ENCODE measurements at regions not wholly inside any gene's neighbourhood (a gene's known extent, or its start where the extent isn't known, plus 50 kb on each side); places are given as distances from the start of the nearest gene placed in this dataset.

- Histone ChIP-seq H3K4me3 (ENCODE audit: low read length) (no peak overlapping the region), H3K9me3 (ENCODE audit: low read depth, low read length) (no peaks in the 10 kb centered on the region), H3K4me1 (ENCODE audit: insufficient read depth, low read length) (peaks cover 34% of the 10 kb centered on the region), H3K27me3 (ENCODE audit: insufficient read depth, low read length) (peaks cover 78% of the 10 kb centered on the region)
These were observed 90.7 kb upstream of the PRDM1 start for GRCh38 chr6:105995391-105995865.

GRCh38 chr6:105994591-105995390 is 91.3 kb upstream of the PRDM1 start:
- Histone ChIP-seq H3K4me1 (ENCODE audit: insufficient read depth, low read length) (peaks cover 34% of the 10 kb centered on the region), H3K27me3 (ENCODE audit: insufficient read depth, low read length) (peaks cover 77% of the 10 kb centered on the region), H3K9me3 (ENCODE audit: low read depth, low read length) (no peaks in the 10 kb centered on the region), H3K4me3 (ENCODE audit: low read length) (peak overlapping the region; percentile 68)

- H3K4me1 ChIP-seq (ENCODE audit: insufficient read depth, low read length): peaks cover 34% of the 10 kb centered on the region
- H3K9me3 ChIP-seq (ENCODE audit: low read depth, low read length): no peaks in the 10 kb centered on the region
- peaks cover 76% of the 10 kb centered on the region for H3K27me3 ChIP-seq (ENCODE audit: insufficient read depth, low read length)
- peak overlapping the region; percentile 68 for H3K4me3 ChIP-seq (ENCODE audit: low read length)
These were observed 92.0 kb upstream of the PRDM1 start for GRCh38 chr6:105994118-105994590.

GRCh38 chr6:105993341-105994117 is 92.6 kb upstream of the PRDM1 start:
- Histone ChIP-seq H3K4me1 (ENCODE audit: insufficient read depth, low read length) (peaks cover 34% of the 10 kb centered on the region), H3K9me3 (ENCODE audit: low read depth, low read length) (no peaks in the 10 kb centered on the region), H3K27me3 (ENCODE audit: insufficient read depth, low read length) (peaks cover 77% of the 10 kb centered on the region), H3K4me3 (ENCODE audit: low read length) (peak overlapping the region; percentile 68)

GRCh38 chr6:105992315-105992961 is 93.7 kb upstream of the PRDM1 start:
- Histone ChIP-seq H3K27me3 (ENCODE audit: insufficient read depth, low read length) (peaks cover 77% of the 10 kb centered on the region), H3K4me1 (ENCODE audit: insufficient read depth, low read length) (peaks cover 34% of the 10 kb centered on the region), H3K9me3 (ENCODE audit: low read depth, low read length) (no peaks in the 10 kb centered on the region), H3K4me3 (ENCODE audit: low read length) (peak overlapping the region; percentile 80)

GRCh38 chr6:105991561-105992314 is 94.4 kb upstream of the PRDM1 start:
- H3K4me3 ChIP-seq (ENCODE audit: low read length): peak overlapping the region; percentile 80
- no peaks in the 10 kb centered on the region for H3K9me3 ChIP-seq (ENCODE audit: low read depth, low read length)
- peaks cover 77% of the 10 kb centered on the region for H3K27me3 ChIP-seq (ENCODE audit: insufficient read depth, low read length)
- H3K4me1 ChIP-seq (ENCODE audit: insufficient read depth, low read length): peaks cover 34% of the 10 kb centered on the region

- Histone ChIP-seq H3K4me1 (ENCODE audit: insufficient read depth, low read length) (peaks cover 45% of the 10 kb centered on the region), H3K9me3 (ENCODE audit: low read depth, low read length) (no peaks in the 10 kb centered on the region), H3K4me3 (ENCODE audit: low read length) (no peak overlapping the region), H3K27me3 (ENCODE audit: insufficient read depth, low read length) (peaks cover 77% of the 10 kb centered on the region)
These were observed 96.0 kb upstream of the PRDM1 start for GRCh38 chr6:105990151-105990550.

GRCh38 chr6:105988812-105989577 is 97.1 kb upstream of the PRDM1 start:
- no peaks in the 10 kb centered on the region for H3K9me3 ChIP-seq (ENCODE audit: low read depth, low read length)
- H3K4me3 ChIP-seq (ENCODE audit: low read length): no peak overlapping the region
- peaks cover 35% of the 10 kb centered on the region for H3K4me1 ChIP-seq (ENCODE audit: insufficient read depth, low read length)
- peaks cover 83% of the 10 kb centered on the region for H3K27me3 ChIP-seq (ENCODE audit: insufficient read depth, low read length)

GRCh38 chr6:105988321-105988720 is 97.8 kb upstream of the PRDM1 start:
- Histone ChIP-seq H3K4me1 (ENCODE audit: insufficient read depth, low read length) (peaks cover 29% of the 10 kb centered on the region), H3K27me3 (ENCODE audit: insufficient read depth, low read length) (peaks cover 82% of the 10 kb centered on the region), H3K4me3 (ENCODE audit: low read length) (no peak overlapping the region), H3K9me3 (ENCODE audit: low read depth, low read length) (no peaks in the 10 kb centered on the region)

GRCh38 chr6:105987516-105987915 is 98.6 kb upstream of the PRDM1 start:
- Histone ChIP-seq H3K4me1 (ENCODE audit: insufficient read depth, low read length) (peaks cover 21% of the 10 kb centered on the region), H3K9me3 (ENCODE audit: low read depth, low read length) (no peaks in the 10 kb centered on the region), H3K4me3 (ENCODE audit: low read length) (no peak overlapping the region), H3K27me3 (ENCODE audit: insufficient read depth, low read length) (peaks cover 86% of the 10 kb centered on the region)

- Histone ChIP-seq H3K4me3 (ENCODE audit: low read length) (no peak overlapping the region), H3K4me1 (ENCODE audit: insufficient read depth, low read length) (peaks cover 18% of the 10 kb centered on the region), H3K9me3 (ENCODE audit: low read depth, low read length) (no peaks in the 10 kb centered on the region), H3K27me3 (ENCODE audit: insufficient read depth, low read length) (peaks cover 91% of the 10 kb centered on the region)
These were observed 99.1 kb upstream of the PRDM1 start for GRCh38 chr6:105986998-105987397.

GRCh38 chr6:105985816-105986632 is 100.1 kb upstream of the PRDM1 start:
- Histone ChIP-seq H3K9me3 (ENCODE audit: low read depth, low read length) (no peaks in the 10 kb centered on the region), H3K4me3 (ENCODE audit: low read length) (no peak overlapping the region), H3K4me1 (ENCODE audit: insufficient read depth, low read length) (peaks cover 21% of the 10 kb centered on the region), H3K27me3 (ENCODE audit: insufficient read depth, low read length) (peaks cover 91% of the 10 kb centered on the region)

- no peak overlapping the region for H3K4me3 ChIP-seq (ENCODE audit: low read length)
- no peaks in the 10 kb centered on the region for H3K9me3 ChIP-seq (ENCODE audit: low read depth, low read length)
- peaks cover 25% of the 10 kb centered on the region for H3K4me1 ChIP-seq (ENCODE audit: insufficient read depth, low read length)
- peaks cover 91% of the 10 kb centered on the region for H3K27me3 ChIP-seq (ENCODE audit: insufficient read depth, low read length)
These were observed 100.9 kb upstream of the PRDM1 start for GRCh38 chr6:105985098-105985815.

All from mononuclear cell (primary cell).